ENCODE measurements at regions not wholly inside any gene's neighbourhood (a gene's known extent, or its start where the extent isn't known, plus 50 kb on each side); places are given as distances from the start of the nearest gene placed in this dataset.

GRCh38 chr16:86965331-86965730 lies 351.9 kb downstream of the C16orf95 start:
- TF ChIP-seq SIN3A (IDR thresholded peaks at IDR 0.05; ENCODE audit: borderline replicate concordance, insufficient read depth, low read length) (no peak), POLR2AphosphoS5 (IDR thresholded peaks at IDR 0.05; ENCODE audit: low read depth, low read length) (no peak)
